GM12878 (cell line): ENCODE measurements at regions not wholly inside any gene's neighbourhood (a gene's known extent, or its start where the extent isn't known, plus 50 kb on each side); places are given as distances from the start of the nearest gene placed in this dataset.
"Not testable (repeated sequence)": the region's sequence is repeated elsewhere in the genome, so short reads cannot be mapped to it uniquely, and the experiment has no call there.

Experiments
- ATAC-seq: fragments of 200-7000 bp; cut with Tn5 transposase; 3 replicates; pipeline ENCODE4 v1.9.1; 2020; ENCODE audit warnings: mild to moderate bottlenecking, moderate library complexity
- BruUV-seq: library from RNA; stranded (reverse); fragments of 400-500 nt; replicated peaks from 2 replicates; lab custom pipeline; 2021; lab: Mats Ljungman, UMichigan
- CTCF ChIA-PET: fragments of 300-600 bp; sonication (Branson Sonifier 250); formaldehyde crosslinking; extraction: SDS; loops from one replicate; lab custom pipeline; 2021; ENCODE audit warnings: inconsistent platforms; lab: Yijun Ruan, JAX
- POLR2A ChIA-PET: fragments of 350-600 bp; formaldehyde crosslinking; extraction: SDS; loops from one replicate; lab custom pipeline; 2021; ENCODE audit warnings: inconsistent platforms; lab: Charles Lee
- RAD21 ChIA-PET: fragments of 300-600 bp; sonication (Branson Sonifier 250); formaldehyde crosslinking; loops from one replicate; lab custom pipeline; 2023; ENCODE audit warnings: antibody characterized with exemption; ENCODE audit not compliant: unreplicated experiment; lab: Charles Lee
- SMC1A ChIA-PET: fragments of 300-600 bp; sonication (Branson Sonifier 250); formaldehyde crosslinking; loops from one replicate; lab custom pipeline; 2023; ENCODE audit not compliant: unreplicated experiment, uncharacterized antibody; lab: Charles Lee
- DNase-seq: peaks from one replicate; pipeline ENCODE4 v3.0.0-alpha.2; 2011; ENCODE audit warnings: low read depth, low spot score
- FAIRE-seq: peaks from 3 replicates; lab custom pipeline; 2011; peaks lifted over from hg19 to GRCh38; lab: Jason Lieb, UNC
- H2AFZ ChIP-seq: 2 replicates; pipeline ENCODE4 v1.6.0; 2011; ENCODE audit warnings: low read depth, low read length, control low read depth; ENCODE audit not compliant: control insufficient read depth
- H3K27ac ChIP-seq: 2 replicates; pipeline ENCODE4 v1.5.1; 2011; ENCODE audit warnings: control low read depth; ENCODE audit not compliant: control insufficient read depth, insufficient read depth
- H3K27me3 ChIP-seq, 2 experiments: replicated peaks in 1 of 2; 2 replicates each; pipeline versions ENCODE4 v1.6.0 to v1.6.1; 2011; ENCODE audit warnings: low read length in 1 of 2; ENCODE audit not compliant: control insufficient read depth in 2 of 2, insufficient read depth in 2 of 2
- H3K36me3 ChIP-seq, 2 experiments: 2 replicates each; pipeline ENCODE4 v1.5.1; 2011; ENCODE audit warnings: low read length in 1 of 2; ENCODE audit not compliant: control insufficient read depth in 2 of 2, insufficient read depth in 2 of 2
- H3K4me1 ChIP-seq: 2 replicates; pipeline ENCODE4 v1.6.1; 2011; ENCODE audit warnings: mild to moderate bottlenecking, low read length, moderate library complexity, mixed read lengths; ENCODE audit not compliant: control insufficient read depth, insufficient read depth
- H3K4me2 ChIP-seq: 2 replicates; pipeline ENCODE4 v1.6.0; 2011; ENCODE audit warnings: control low read depth; ENCODE audit not compliant: control insufficient read depth, insufficient read depth
- H3K4me3 ChIP-seq: fragments of 200-600 bp; sonication (generic); 2 replicates; pipeline ENCODE4 v1.5.1; 2016
- H3K79me2 ChIP-seq: 2 replicates; pipeline ENCODE4 v1.6.0; 2011; ENCODE audit warnings: low read length; ENCODE audit not compliant: control insufficient read depth, insufficient read depth
- H3K9ac ChIP-seq: 2 replicates; pipeline ENCODE4 v1.8.0; 2011; ENCODE audit warnings: low read length, control low read depth, mixed read lengths; ENCODE audit not compliant: control insufficient read depth, insufficient read depth
- H3K9me3 ChIP-seq: replicated peaks from 3 replicates; pipeline ENCODE4 v1.5.1; 2011; ENCODE audit warnings: mild to moderate bottlenecking, low read length; ENCODE audit not compliant: control insufficient read depth, insufficient read depth
- H4K20me1 ChIP-seq: 2 replicates; pipeline ENCODE4 v1.6.0; 2011; ENCODE audit not compliant: control insufficient read depth, insufficient read depth
- WGBS: methylation state at CpG from one replicate; pipeline ENCODE4 v1.1.6; 2016; ENCODE audit warnings: low lambda C conversion rate; ENCODE audit not compliant: insufficient replicate concordance, insufficient coverage; ENCODE audit errors: missing lambda C conversion rate; 5-methylcytosine and 5-hydroxymethylcytosine counted together
- in situ Hi-C: fragments of 300-500 bp; cut with MboI; formaldehyde crosslinking; loops from 9 replicates; pipeline ENCODE4 v1.14.3; 2018; ENCODE audit warnings: mixed read lengths
- intact Hi-C: fragments of 100-400 bp; cut with micrococcal nuclease; formaldehyde crosslinking; loops from one replicate; pipeline ENCODE4 v1.14.2; 2022; ENCODE audit not compliant: unreplicated experiment

- DNase-seq, H3K4me1 ChIP-seq, H4K20me1 ChIP-seq, H3K9me3 ChIP-seq, RAD21 ChIA-PET, H2AFZ ChIP-seq, H3K36me3 ChIP-seq, BruUV-seq, CTCF ChIA-PET, intact Hi-C loops, H3K79me2 ChIP-seq, FAIRE-seq, ATAC-seq, H3K27ac ChIP-seq, H3K27me3 ChIP-seq, SMC1A ChIA-PET, in situ Hi-C loops, H3K9ac ChIP-seq, POLR2A ChIA-PET, H3K4me3 ChIP-seq, H3K4me2 ChIP-seq: not testable (repeated sequence)
- 100% methylated on average over 1 of the region's 5 CpGs for WGBS
Measured at GRCh38 chr2:87956613-87957012, 59.7 kb downstream of the RNU2-63P start.

DNA sequence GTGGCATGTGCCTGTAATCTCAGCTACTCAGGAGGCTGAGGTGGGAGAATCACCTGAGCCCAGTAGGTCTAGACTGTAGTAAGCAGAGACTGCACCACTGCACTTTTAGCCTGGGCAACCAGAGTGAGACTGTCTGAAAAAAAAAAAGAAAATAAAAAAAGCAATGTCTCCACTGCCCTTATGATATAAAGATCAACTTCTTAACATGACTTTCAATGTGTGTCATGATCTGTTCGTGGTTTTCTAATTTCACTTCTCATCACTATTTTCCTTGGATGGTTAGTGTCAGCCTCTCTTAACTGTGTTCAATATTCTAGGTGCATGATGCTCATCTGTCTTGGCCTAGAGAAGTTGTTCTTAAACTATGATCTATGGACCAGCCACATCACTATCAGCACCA is 67.3 kb downstream of the RNU2-63P start:
- H3K9ac ChIP-seq, H3K79me2 ChIP-seq, DNase-seq, intact Hi-C loops, H3K4me3 ChIP-seq, H2AFZ ChIP-seq, BruUV-seq, H3K27me3 ChIP-seq, in situ Hi-C loops, FAIRE-seq, H4K20me1 ChIP-seq, H3K4me2 ChIP-seq, H3K9me3 ChIP-seq, SMC1A ChIA-PET, H3K27ac ChIP-seq, ATAC-seq, H3K36me3 ChIP-seq, H3K4me1 ChIP-seq, RAD21 ChIA-PET, POLR2A ChIA-PET, CTCF ChIA-PET: not testable (repeated sequence)
- WGBS = no CpG with 5 or more reads among the region's 1 CpG

DNA sequence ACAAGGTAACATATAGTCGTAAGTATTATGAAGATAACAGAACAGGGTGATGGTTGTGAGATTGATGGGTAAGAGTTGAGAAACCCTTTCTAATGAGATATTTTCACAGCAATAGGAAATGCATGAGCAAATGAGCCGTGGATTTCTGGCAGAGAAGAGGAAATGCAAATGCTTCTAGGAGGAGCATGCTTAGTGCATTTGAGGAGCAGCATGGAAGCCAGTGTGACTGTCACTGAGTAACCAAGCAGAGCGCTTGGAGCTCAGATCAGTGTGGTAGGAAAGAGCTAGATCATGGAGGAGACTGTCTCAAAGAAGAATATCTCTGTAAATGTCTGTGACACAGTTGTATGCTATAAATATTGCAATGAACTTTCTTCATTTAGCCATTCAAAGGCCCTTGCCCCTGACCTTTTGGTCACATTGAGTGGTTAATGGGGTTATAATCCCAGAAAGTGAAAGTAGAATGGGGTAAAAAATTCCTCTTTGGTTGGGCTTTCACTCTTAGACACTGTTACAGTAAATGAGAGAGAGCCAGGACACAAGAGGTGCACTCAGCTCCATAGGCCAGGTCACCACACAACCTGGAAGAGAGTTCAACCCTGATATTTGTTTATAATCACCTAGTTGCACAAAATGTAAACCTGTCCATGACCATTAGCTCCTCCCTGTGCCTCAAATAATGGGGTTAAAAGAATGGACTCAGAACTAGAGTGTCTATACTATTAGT is 69.5 kb downstream of the RNU2-63P start:
- H3K27me3 ChIP-seq, H3K27ac ChIP-seq, POLR2A ChIA-PET, H3K9me3 ChIP-seq, H3K9ac ChIP-seq, in situ Hi-C loops, RAD21 ChIA-PET, H3K4me1 ChIP-seq, DNase-seq, intact Hi-C loops, BruUV-seq, ATAC-seq, H3K36me3 ChIP-seq, H3K4me3 ChIP-seq, SMC1A ChIA-PET, H3K79me2 ChIP-seq, CTCF ChIA-PET, H2AFZ ChIP-seq, FAIRE-seq, H4K20me1 ChIP-seq, H3K4me2 ChIP-seq: not testable (repeated sequence)
- no CpG with 5 or more reads among the region's 3 CpGs for WGBS

GRCh38 chr2:87939299-87939698 is 77.0 kb downstream of the RNU2-63P start:
- H3K27ac ChIP-seq, BruUV-seq, RAD21 ChIA-PET, H4K20me1 ChIP-seq, H3K9ac ChIP-seq, H2AFZ ChIP-seq, H3K4me2 ChIP-seq, POLR2A ChIA-PET, H3K79me2 ChIP-seq, CTCF ChIA-PET, DNase-seq, H3K9me3 ChIP-seq, SMC1A ChIA-PET, H3K4me3 ChIP-seq, ATAC-seq, H3K27me3 ChIP-seq, in situ Hi-C loops, intact Hi-C loops, FAIRE-seq, H3K36me3 ChIP-seq, H3K4me1 ChIP-seq: not testable (repeated sequence)
- WGBS = 50% methylated on average over 1 of the region's 2 CpGs
